Psoas muscle (tissue), 7 donors: ENCODE measurements at regions not wholly inside any gene's neighbourhood (a gene's known extent, or its start where the extent isn't known, plus 50 kb on each side); places are given as distances from the start of the nearest gene placed in this dataset.

Experiments
- ATAC-seq, 4 donors: fragments of 200-7000 bp; cut with Tn5 transposase; one replicate each; pipeline ENCODE4 v1.9.1; 2020; ENCODE audit warnings: moderate library complexity in 3 of 4, mild to moderate bottlenecking in 2 of 4
- DNase-seq, 2 donors: peaks; one replicate each; pipeline ENCODE4 v3.0.0-alpha.2; 2020
- H3K27ac ChIP-seq: fragments of 200-600 bp; one replicate; pipeline ENCODE4 v1.8.0; 2022
- H3K27me3 ChIP-seq, 3 donors: fragments of 200-600 bp in 1 of 3; one replicate each; pipeline versions ENCODE4 v1.6.1 to v1.8.0; 2013 to 2022; ENCODE audit warnings: low read length in 2 of 3, mild to moderate bottlenecking in 2 of 3, moderate library complexity in 1 of 3; ENCODE audit not compliant: insufficient read depth in 3 of 3
- H3K36me3 ChIP-seq, 2 donors: fragments of 200-600 bp in 1 of 2; one replicate each; pipeline versions ENCODE4 v1.6.1 to v1.8.0; 2013 to 2022; ENCODE audit warnings: low read depth in 1 of 2, mild to moderate bottlenecking in 1 of 2, moderate library complexity in 1 of 2; ENCODE audit not compliant: insufficient read depth in 1 of 2
- H3K4me1 ChIP-seq: fragments of 200-600 bp; one replicate; pipeline ENCODE4 v1.8.0; 2022
- H3K4me3 ChIP-seq: fragments of 200-600 bp; one replicate; pipeline ENCODE4 v1.8.0; 2022; ENCODE audit warnings: mild to moderate bottlenecking
- H3K9me3 ChIP-seq: fragments of 200-600 bp; one replicate; pipeline ENCODE4 v1.8.0; 2022
- CTCF ChIP-seq: fragments of 200-600 bp; IDR thresholded peaks from one replicate; pipeline ENCODE4 v1.8.0; 2022; ENCODE audit warnings: antibody characterized with exemption
- WGBS, 3 donors: extraction: QIAGEN DNeasy Blood & Tissue Kit; methylation state at CpG; one replicate each; pipeline versions ENCODE4 v1.1.6 to v1.1.7; 2013; 5-methylcytosine and 5-hydroxymethylcytosine counted together
- intact Hi-C, 2 donors: fragments of 100-400 bp; cut with DNase I; formaldehyde crosslinking; loops; one replicate each; pipeline versions ENCODE4 v1.11.0 to v1.14.2; 2022
- donor health status: healthy with polysubstance abuse.
- donor health status: DM: no; HTN: no; CAD: no; lungs with moderate emphysema.
- donor health status: Bipolar disorder and iron deficiency.
- donor health status: healthy.
- donor health status: DM: yes; HTN: yes; CAD: no.
- donor health status: DM: no; HTN: no; CAD: no.
- donor health status: DM: yes; HTN: yes; CAD: no.

DNA sequence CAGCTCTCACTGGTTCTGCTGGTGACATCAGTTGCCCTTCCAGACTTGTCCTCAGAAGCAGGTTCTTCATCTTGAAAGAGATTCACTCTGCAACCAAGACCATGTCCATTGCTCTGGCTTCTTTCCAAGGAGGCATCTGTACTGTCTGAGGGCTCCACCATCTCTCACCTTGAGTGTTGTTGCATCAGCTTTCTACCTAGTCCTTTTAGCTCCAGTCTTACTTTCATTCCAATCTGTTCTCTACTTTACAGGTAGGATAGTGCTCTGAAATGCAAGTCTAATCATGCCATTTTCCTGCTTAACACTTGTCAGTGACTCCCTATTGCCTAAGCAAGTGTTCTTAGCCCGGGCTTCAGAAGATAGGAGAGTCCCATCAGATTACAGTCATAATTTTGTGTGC is 117.7 kb downstream of the EN1 start:
- H3K27ac ChIP-seq = no peak overlapping the region
- no peaks in the 10 kb centered on the region for H3K27me3 ChIP-seq
- 58 to 61% (median 58%) methylated on average over 1 of the region's 1 CpG for WGBS, 3 donors
- TF ChIP-seq CTCF = no peak
- DNase-seq = no peak
- H3K9me3 ChIP-seq = no peaks in the 10 kb centered on the region
- H3K4me1 ChIP-seq = no peaks in the 10 kb centered on the region
- intact Hi-C loops = no loop called here
- H3K36me3 ChIP-seq = no peaks in the 10 kb centered on the region
- no peak overlapping the region for H3K4me3 ChIP-seq
- ATAC-seq = no peak

DNA sequence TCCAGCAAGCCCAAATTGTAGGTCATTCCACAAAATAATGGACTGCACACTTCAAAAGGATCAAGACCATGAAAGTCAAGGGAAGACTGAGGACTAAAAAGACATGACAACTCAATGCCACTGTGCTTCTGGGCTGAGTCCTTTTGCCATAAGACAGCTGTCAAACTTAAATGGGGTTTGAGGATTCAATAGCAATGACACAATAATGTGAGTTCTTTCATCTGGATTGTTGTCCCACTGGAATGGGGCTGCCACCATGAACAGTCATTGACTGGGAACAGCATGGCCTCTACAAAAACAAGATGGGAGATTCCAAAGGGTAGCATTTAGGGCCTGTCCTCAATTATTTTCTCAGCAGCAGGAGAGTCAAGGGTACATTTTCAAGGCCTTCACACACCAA is 118.5 kb downstream of the EN1 start:
- H3K36me3 ChIP-seq = no peaks in the 10 kb centered on the region
- no peak overlapping the region for H3K4me3 ChIP-seq
- H3K9me3 ChIP-seq = no peaks in the 10 kb centered on the region
- no peaks in the 10 kb centered on the region for H3K27me3 ChIP-seq
- no peaks in the 10 kb centered on the region for H3K4me1 ChIP-seq
- no peak for TF ChIP-seq CTCF
- ATAC-seq (no peak), DNase-seq (no peak)
- intact Hi-C loops = no loop called here
- H3K27ac ChIP-seq = no peak overlapping the region

- Histone ChIP-seq H3K27me3 (no peaks in the 10 kb centered on the region), H3K4me3 (no peak overlapping the region), H3K36me3 (no peaks in the 10 kb centered on the region), H3K9me3 (no peaks in the 10 kb centered on the region), H3K27ac (no peak overlapping the region), H3K4me1 (no peaks in the 10 kb centered on the region)
- intact Hi-C loops = no loop called here
- no peak for ATAC-seq
- TF ChIP-seq CTCF = no peak
- DNase-seq = no peak
Measured at GRCh38 chr2:118726821-118727220, 120.6 kb downstream of the EN1 start.

DNA sequence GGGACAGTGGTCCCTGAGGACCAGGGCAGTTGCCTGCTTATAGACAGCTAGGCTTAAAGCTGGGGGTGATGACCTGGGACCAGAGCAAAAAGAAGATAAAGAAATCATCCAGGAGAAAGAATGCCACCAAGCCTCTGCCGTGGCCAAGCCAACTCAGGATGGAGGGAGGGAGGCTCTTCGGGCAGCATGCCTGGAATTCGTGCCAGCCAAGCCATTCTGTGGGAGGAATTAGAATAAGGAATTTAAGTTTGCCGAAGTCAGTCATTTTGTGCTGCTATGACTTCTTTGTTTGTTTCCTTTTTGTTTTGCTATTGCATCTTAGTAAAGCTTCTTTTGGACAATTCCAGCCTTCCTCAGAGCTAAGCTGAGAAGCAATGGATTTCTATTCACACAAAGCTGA is 124.1 kb downstream of the EN1 start:
- Histone ChIP-seq H3K9me3 (no peaks in the 10 kb centered on the region), H3K4me1 (no peaks in the 10 kb centered on the region), H3K36me3 (no peaks in the 10 kb centered on the region), H3K27me3 (no peaks in the 10 kb centered on the region), H3K27ac (no peak overlapping the region), H3K4me3 (no peak overlapping the region)
- intact Hi-C loops = no loop called here
- no peak for ATAC-seq
- 24 to 42% (median 30%) methylated on average over 4 of the region's 4 CpGs for WGBS, 3 donors
- no peak for TF ChIP-seq CTCF
- no peak for DNase-seq

- 70 to 73% (median 72%) methylated on average over 3 of the region's 3 CpGs for WGBS, 3 donors
- no peak for TF ChIP-seq CTCF
- H3K27ac ChIP-seq = no peak overlapping the region
Measured at GRCh38 chr2:118722976-118723375, 124.5 kb downstream of the EN1 start.

More at GRCh38 chr2:118722976-118723375, 124.5 kb downstream of the EN1 start:
- H3K4me1 ChIP-seq = no peaks in the 10 kb centered on the region
- no peaks in the 10 kb centered on the region for H3K27me3 ChIP-seq
- ATAC-seq = no peak
- H3K36me3 ChIP-seq = no peaks in the 10 kb centered on the region
- intact Hi-C loops = no loop called here
- H3K9me3 ChIP-seq = no peaks in the 10 kb centered on the region
- no peak for DNase-seq
- H3K4me3 ChIP-seq = no peak overlapping the region
